ENCODE measurements at regions not wholly inside any gene's neighbourhood (a gene's known extent, or its start where the extent isn't known, plus 50 kb on each side); places are given as distances from the start of the nearest gene placed in this dataset.
"Not testable (repeated sequence)": the region's sequence is repeated elsewhere in the genome, so short reads cannot be mapped to it uniquely, and the experiment has no call there.

GRCh38 chr20:52035977-52036376 is 155.6 kb downstream of the ZFP64 start:
- H3K4me3 ChIP-seq (ENCODE audit: low read depth, low read length): no peak overlapping the region
- DNase-seq (ENCODE audit: low read depth): no peak
- TF ChIP-seq CTCF (conservative IDR thresholded peaks at IDR 0.05; ENCODE audit: low read depth, low read length): no peak

- H3K4me3 ChIP-seq (ENCODE audit: low read depth, low read length): no peak overlapping the region
- no peak for DNase-seq (ENCODE audit: low read depth)
- TF ChIP-seq CTCF (conservative IDR thresholded peaks at IDR 0.05; ENCODE audit: low read depth, low read length): no peak
These were observed 156.1 kb downstream of the ZFP64 start for GRCh38 chr20:52035498-52035897.

GRCh38 chr20:52034581-52034980 is 157.0 kb downstream of the ZFP64 start:
- no peak overlapping the region for H3K4me3 ChIP-seq (ENCODE audit: low read depth, low read length)
- no peak for DNase-seq (ENCODE audit: low read depth)
- no peak for TF ChIP-seq CTCF (conservative IDR thresholded peaks at IDR 0.05; ENCODE audit: low read depth, low read length)

- TF ChIP-seq CTCF (conservative IDR thresholded peaks at IDR 0.05; ENCODE audit: low read depth, low read length): no peak
- no peak for DNase-seq (ENCODE audit: low read depth)
- no peak overlapping the region for H3K4me3 ChIP-seq (ENCODE audit: low read depth, low read length)
These were observed 158.3 kb downstream of the ZFP64 start for GRCh38 chr20:52033313-52033712.

GRCh38 chr20:52032304-52032683 is 159.3 kb downstream of the ZFP64 start:
- DNase-seq (ENCODE audit: low read depth); H3K4me3 ChIP-seq (ENCODE audit: low read depth, low read length): not testable (repeated sequence)

- DNase-seq (ENCODE audit: low read depth): no peak
- TF ChIP-seq CTCF (conservative IDR thresholded peaks at IDR 0.05; ENCODE audit: low read depth, low read length): no peak
- H3K4me3 ChIP-seq (ENCODE audit: low read depth, low read length): no peak overlapping the region
These were observed 159.8 kb downstream of the ZFP64 start for GRCh38 chr20:52031563-52032303.

GRCh38 chr20:52031206-52031562 is 160.4 kb downstream of the ZFP64 start:
- no peak for TF ChIP-seq CTCF (conservative IDR thresholded peaks at IDR 0.05; ENCODE audit: low read depth, low read length)
- no peak for DNase-seq (ENCODE audit: low read depth)
- H3K4me3 ChIP-seq (ENCODE audit: low read depth, low read length): no peak overlapping the region

GRCh38 chr20:52029129-52029528 is 162.4 kb downstream of the ZFP64 start:
- not testable (repeated sequence) for DNase-seq (ENCODE audit: low read depth); H3K4me3 ChIP-seq (ENCODE audit: low read depth, low read length)
